ENCODE measurements at regions not wholly inside any gene's neighbourhood (a gene's known extent, or its start where the extent isn't known, plus 50 kb on each side); places are given as distances from the start of the nearest gene placed in this dataset.

GRCh38 chr3:159887911-159888310, 100.7 kb upstream of the IL12A start:
- intact Hi-C loops (cut with DNase I): no loop called here
- DNase-seq (ENCODE audit: low spot score) (no peak), ATAC-seq (no peak)

- no peak for ATAC-seq
- intact Hi-C loops (cut with DNase I): loop anchor here (10.0 kb wide), 1 partner anchor 93 kb away; the partner anchor contains the start of gene IL12A
- DNase-seq (ENCODE audit: low spot score): no peak
Observed at GRCh38 chr3:159892171-159892795, 96.4 kb upstream of the IL12A start.

GRCh38 chr3:159892801-159893200, 95.8 kb upstream of the IL12A start:
- DNase-seq (ENCODE audit: low spot score) (no peak), ATAC-seq (no peak)
- intact Hi-C loops (cut with DNase I): loop anchor here (10.0 kb wide), 1 partner anchor 92 kb away; the partner anchor contains the start of gene IL12A

GRCh38 chr3:159894386-159894785, 94.2 kb upstream of the IL12A start:
- ATAC-seq: no peak
- intact Hi-C loops (cut with DNase I): loop anchor here (10.0 kb wide), 1 partner anchor 90 kb away; the partner anchor contains the start of gene IL12A
- no peak for DNase-seq (ENCODE audit: low spot score)

GRCh38 chr3:159895430-159895829, 93.2 kb upstream of the IL12A start:
- no peak for ATAC-seq
- no peak for DNase-seq (ENCODE audit: low spot score)

GRCh38 chr3:159896543-159896942, 92.1 kb upstream of the IL12A start:
- intact Hi-C loops (cut with DNase I): loop anchor here (10.0 kb wide), 1 partner anchor 88 kb away; the partner anchor contains the start of gene IL12A
- ATAC-seq (no peak), DNase-seq (ENCODE audit: low spot score) (no peak)

More at GRCh38 chr3:159895430-159895829, 93.2 kb upstream of the IL12A start:
- intact Hi-C loops (cut with DNase I): loop anchor here (10.0 kb wide), 1 partner anchor 89 kb away; the partner anchor contains the start of gene IL12A

GRCh38 chr3:159897331-159898075, 91.1 kb upstream of the IL12A start:
- no peak for DNase-seq (ENCODE audit: low spot score)
- peak; percentile 53 for ATAC-seq
- intact Hi-C loops (cut with DNase I): loop anchor here (10.0 kb wide), 1 partner anchor 87 kb away; the partner anchor contains the start of gene IL12A

- no peak for DNase-seq (ENCODE audit: low spot score)
- ATAC-seq: peak; percentile 51
- intact Hi-C loops (cut with DNase I): loop anchor here (10.0 kb wide), 1 partner anchor 87 kb away; the partner anchor contains the start of gene IL12A
Observed at GRCh38 chr3:159898147-159898546, 90.5 kb upstream of the IL12A start.

- DNase-seq (ENCODE audit: low spot score) (no peak), ATAC-seq (no peak)
- intact Hi-C loops (cut with DNase I): loop anchor here (10.0 kb wide), 1 partner anchor 86 kb away; the partner anchor contains the start of gene IL12A
Observed at GRCh38 chr3:159899166-159899565, 89.5 kb upstream of the IL12A start.

- DNase-seq (ENCODE audit: low spot score) (no peak), ATAC-seq (no peak)
- intact Hi-C loops (cut with DNase I): no loop called here
Observed at GRCh38 chr3:159902546-159903314, 85.9 kb upstream of the IL12A start.

GRCh38 chr3:159904455-159904854, 84.2 kb upstream of the IL12A start:
- no peak for ATAC-seq
- no peak for DNase-seq (ENCODE audit: low spot score)
- intact Hi-C loops (cut with DNase I): no loop called here

GRCh38 chr3:159904911-159905310, 83.7 kb upstream of the IL12A start:
- DNase-seq (ENCODE audit: low spot score): no peak
- intact Hi-C loops (cut with DNase I): no loop called here
- ATAC-seq: no peak

- DNase-seq (ENCODE audit: low spot score): no peak
- no peak for ATAC-seq
- intact Hi-C loops (cut with DNase I): no loop called here
Observed at GRCh38 chr3:159907828-159908227, 80.8 kb upstream of the IL12A start.

- intact Hi-C loops (cut with DNase I): no loop called here
Observed at GRCh38 chr3:159910991-159911663, 77.5 kb upstream of the IL12A start.

GRCh38 chr3:159911664-159912037, 77.0 kb upstream of the IL12A start:
- DNase-seq (ENCODE audit: low spot score) (no peak), ATAC-seq (no peak)
- intact Hi-C loops (cut with DNase I): no loop called here

More at GRCh38 chr3:159910991-159911663, 77.5 kb upstream of the IL12A start:
- ATAC-seq (peak; percentile 32), DNase-seq (ENCODE audit: low spot score) (no peak)

- DNase-seq (ENCODE audit: low spot score) (no peak), ATAC-seq (no peak)
- intact Hi-C loops (cut with DNase I): no loop called here
Observed at GRCh38 chr3:159913712-159914414, 74.8 kb upstream of the IL12A start.

- intact Hi-C loops (cut with DNase I): no loop called here
- ATAC-seq (no peak), DNase-seq (ENCODE audit: low spot score) (no peak)
Observed at GRCh38 chr3:159914426-159914825, 74.2 kb upstream of the IL12A start.

GRCh38 chr3:159916052-159916451, 72.6 kb upstream of the IL12A start:
- intact Hi-C loops (cut with DNase I): no loop called here
- DNase-seq (ENCODE audit: low spot score): no peak

More at GRCh38 chr3:159916052-159916451, 72.6 kb upstream of the IL12A start:
- ATAC-seq: no peak

Data from sciatic nerve (tissue), 2 donors.